ENCODE measurements at regions not wholly inside any gene's neighbourhood (a gene's known extent, or its start where the extent isn't known, plus 50 kb on each side); places are given as distances from the start of the nearest gene placed in this dataset.
A peak's percentile ranks its signal among the peaks of the same experiment; 100 is the strongest.

DNA sequence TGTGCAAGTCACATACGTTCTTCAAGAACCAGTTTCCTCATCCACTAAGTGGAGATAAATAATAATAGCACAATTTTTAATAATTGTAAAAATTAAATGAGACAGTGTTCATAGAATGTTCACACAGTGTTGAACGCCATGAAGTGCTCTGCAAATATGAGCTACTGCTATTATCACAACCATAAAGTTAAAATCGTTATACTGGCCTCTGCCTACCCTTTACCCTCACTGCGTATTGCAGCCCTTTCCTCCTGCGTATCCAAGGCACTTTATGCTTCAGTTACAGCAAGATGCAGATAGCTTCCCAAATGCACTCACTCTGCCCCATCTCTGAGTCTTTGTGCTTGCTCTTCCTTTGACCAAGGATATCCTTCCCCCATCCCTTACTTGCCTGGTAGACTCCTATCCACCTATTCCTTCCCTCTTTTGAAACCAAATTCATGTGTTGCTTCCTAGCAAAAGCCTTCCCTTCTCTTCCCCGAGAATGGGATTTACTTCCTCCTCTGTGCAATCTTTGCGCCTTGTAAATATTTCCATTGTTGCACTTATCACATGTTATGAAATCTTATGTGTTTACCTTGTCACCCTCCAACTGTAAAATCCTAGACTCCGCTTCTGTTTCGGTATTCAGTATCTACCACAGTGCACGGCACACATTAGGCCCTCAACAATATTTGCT, 196.9 kb downstream of the ADAMTS15 start:
- Histone ChIP-seq H3K27me3 (ENCODE audit: control insufficient read depth in 3 of 3, insufficient read depth in 3 of 3, low read length in 3 of 3) (no peaks in the 10 kb centered on the region), H3K9ac (ENCODE audit: low read depth in 1 of 3, low read length in 3 of 3) (no peak overlapping the region), H3K27ac (ENCODE audit: low read depth, low read length) (no peak overlapping the region), H3K4me1 (ENCODE audit: control insufficient read depth in 3 of 3, insufficient read depth in 3 of 3, low read length in 3 of 3) (peaks cover 6 to 35% (median 13%) of the 10 kb centered on the region in 3 donors), H3K4me3 (ENCODE audit: low read length in 3 of 3) (no peak overlapping the region), H3K36me3 (ENCODE audit: control insufficient read depth in 3 of 3, insufficient read depth in 3 of 3, low read length in 3 of 3) (no peaks in the 10 kb centered on the region), H3K9me3 (ENCODE audit: control insufficient read depth in 3 of 3, low read length in 3 of 3) (no peaks in the 10 kb centered on the region)

DNA sequence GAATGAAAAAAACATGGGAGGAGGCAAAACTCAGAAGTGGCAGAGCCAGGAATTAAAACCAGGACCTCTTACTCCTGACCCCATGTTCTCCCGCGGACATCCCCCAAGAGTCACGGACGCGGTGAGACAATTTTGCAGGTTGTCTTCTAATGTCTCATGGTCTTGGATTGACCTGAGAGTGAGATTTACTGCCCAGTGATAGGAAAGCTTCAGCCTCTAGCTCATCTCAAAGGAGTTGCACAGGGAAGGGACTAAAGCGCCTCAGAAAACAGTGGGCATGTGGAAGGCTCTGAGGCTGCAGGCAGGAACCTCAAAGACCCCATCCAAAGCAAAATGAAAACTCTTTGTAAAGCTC, 197.4 kb downstream of the ADAMTS15 start:
- Histone ChIP-seq H3K27ac (ENCODE audit: low read depth, low read length) (no peak overlapping the region), H3K4me1 (ENCODE audit: control insufficient read depth in 3 of 3, insufficient read depth in 3 of 3, low read length in 3 of 3) (peaks cover 6 to 35% (median 13%) of the 10 kb centered on the region in 3 donors), H3K9ac (ENCODE audit: low read depth in 1 of 3, low read length in 3 of 3) (no peak overlapping the region), H3K27me3 (ENCODE audit: control insufficient read depth in 3 of 3, insufficient read depth in 3 of 3, low read length in 3 of 3) (no peaks in the 10 kb centered on the region), H3K9me3 (ENCODE audit: control insufficient read depth in 3 of 3, low read length in 3 of 3) (no peaks in the 10 kb centered on the region), H3K4me3 (ENCODE audit: low read length in 3 of 3) (no peak overlapping the region), H3K36me3 (ENCODE audit: control insufficient read depth in 3 of 3, insufficient read depth in 3 of 3, low read length in 3 of 3) (no peaks in the 10 kb centered on the region)

DNA sequence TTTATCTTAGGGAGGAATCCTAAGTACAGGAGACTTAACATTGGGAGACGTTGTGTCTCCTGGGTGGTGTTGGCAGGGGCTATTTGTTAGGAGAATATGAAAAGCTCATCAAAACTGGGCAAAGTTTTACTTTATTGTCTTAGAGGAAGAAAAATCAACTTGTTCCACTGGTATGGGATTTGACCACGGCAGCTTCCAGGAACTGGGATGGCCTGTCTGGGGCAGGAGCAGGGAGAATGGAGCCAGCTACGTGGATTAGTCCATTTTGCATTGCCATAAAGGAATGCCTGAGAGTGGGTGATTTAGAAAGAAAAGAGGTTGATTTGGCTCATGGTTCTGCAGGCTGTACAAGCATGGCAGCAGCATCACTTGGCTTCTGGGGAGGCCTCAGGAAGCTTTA, 198.4 kb downstream of the ADAMTS15 start:
- H3K27me3 ChIP-seq (ENCODE audit: control insufficient read depth in 3 of 3, insufficient read depth in 3 of 3, low read length in 3 of 3), result no peaks in the 10 kb centered on the region
- H3K36me3 ChIP-seq (ENCODE audit: control insufficient read depth in 3 of 3, insufficient read depth in 3 of 3, low read length in 3 of 3), result no peaks in the 10 kb centered on the region
- H3K4me1 ChIP-seq (ENCODE audit: control insufficient read depth in 3 of 3, insufficient read depth in 3 of 3, low read length in 3 of 3), result peaks cover 6 to 35% (median 13%) of the 10 kb centered on the region in 3 donors
- no peak overlapping the region for H3K9ac ChIP-seq (ENCODE audit: low read depth in 1 of 3, low read length in 3 of 3)
- no peaks in the 10 kb centered on the region for H3K9me3 ChIP-seq (ENCODE audit: control insufficient read depth in 3 of 3, low read length in 3 of 3)
- peak overlapping the region; percentile 27 for H3K27ac ChIP-seq (ENCODE audit: low read depth, low read length)
- no peak overlapping the region for H3K4me3 ChIP-seq (ENCODE audit: low read length in 3 of 3)

DNA sequence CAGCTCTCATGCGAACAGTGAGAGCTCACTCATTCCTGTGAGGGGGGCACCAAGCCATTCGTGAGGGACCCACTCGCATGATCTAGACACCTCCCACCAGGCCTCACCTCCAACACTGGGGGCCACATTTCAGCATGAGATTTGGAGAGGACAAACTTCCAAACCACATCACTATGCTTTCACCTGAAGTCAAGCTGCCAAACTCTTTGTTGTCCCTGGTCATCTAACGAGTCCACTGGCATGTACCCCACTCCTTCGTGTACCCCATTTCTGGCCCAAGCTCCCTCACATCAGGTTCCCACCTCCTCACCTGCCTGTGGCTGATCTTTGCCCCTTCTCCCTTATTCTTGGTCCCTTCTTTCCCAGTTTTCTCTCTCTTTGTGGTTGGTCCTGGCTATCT, 198.9 kb downstream of the ADAMTS15 start:
- H3K9ac ChIP-seq (ENCODE audit: low read depth in 1 of 3, low read length in 3 of 3), result no peak overlapping the region
- no peak overlapping the region for H3K4me3 ChIP-seq (ENCODE audit: low read length in 3 of 3)
- no peaks in the 10 kb centered on the region for H3K36me3 ChIP-seq (ENCODE audit: control insufficient read depth in 3 of 3, insufficient read depth in 3 of 3, low read length in 3 of 3)
- no peaks in the 10 kb centered on the region for H3K27me3 ChIP-seq (ENCODE audit: control insufficient read depth in 3 of 3, insufficient read depth in 3 of 3, low read length in 3 of 3)
- H3K4me1 ChIP-seq (ENCODE audit: control insufficient read depth in 3 of 3, insufficient read depth in 3 of 3, low read length in 3 of 3), result peaks cover 6 to 35% (median 13%) of the 10 kb centered on the region in 3 donors
- no peaks in the 10 kb centered on the region for H3K9me3 ChIP-seq (ENCODE audit: control insufficient read depth in 3 of 3, low read length in 3 of 3)
- H3K27ac ChIP-seq (ENCODE audit: low read depth, low read length), result peak overlapping the region; percentile 27

DNA sequence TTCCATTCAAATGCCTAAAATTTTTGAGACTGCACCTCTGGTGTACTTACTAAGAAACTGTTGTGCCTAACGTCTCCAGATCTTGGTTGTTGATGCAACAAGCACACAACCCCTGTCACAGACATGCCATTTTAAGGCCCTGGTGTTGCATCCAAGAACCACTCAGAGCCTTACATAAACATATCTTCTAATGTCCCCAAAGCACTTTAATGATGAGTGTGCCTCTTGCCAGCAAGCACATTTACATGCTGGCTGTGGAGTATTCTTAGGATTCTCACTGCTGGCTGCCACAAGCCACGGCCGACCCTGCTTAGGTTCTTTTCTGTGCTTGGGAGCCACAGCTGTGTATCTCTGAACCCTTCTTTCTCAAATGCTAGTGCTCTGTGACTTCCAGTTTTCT, 201.4 kb downstream of the ADAMTS15 start:
- H3K27ac ChIP-seq (ENCODE audit: low read depth, low read length), result no peak overlapping the region
- H3K4me1 ChIP-seq (ENCODE audit: control insufficient read depth in 3 of 3, insufficient read depth in 3 of 3, low read length in 3 of 3), result peaks cover 21 to 55% (median 30%) of the 10 kb centered on the region in 3 donors
- no peak overlapping the region for H3K9ac ChIP-seq (ENCODE audit: low read depth in 1 of 3, low read length in 3 of 3)
- no peaks in the 10 kb centered on the region for H3K9me3 ChIP-seq (ENCODE audit: control insufficient read depth in 3 of 3, low read length in 3 of 3)
- H3K4me3 ChIP-seq (ENCODE audit: low read length in 3 of 3), result no peak overlapping the region
- no peaks in the 10 kb centered on the region for H3K27me3 ChIP-seq (ENCODE audit: control insufficient read depth in 3 of 3, insufficient read depth in 3 of 3, low read length in 3 of 3)
- no peaks in the 10 kb centered on the region for H3K36me3 ChIP-seq (ENCODE audit: control insufficient read depth in 3 of 3, insufficient read depth in 3 of 3, low read length in 3 of 3)

DNA sequence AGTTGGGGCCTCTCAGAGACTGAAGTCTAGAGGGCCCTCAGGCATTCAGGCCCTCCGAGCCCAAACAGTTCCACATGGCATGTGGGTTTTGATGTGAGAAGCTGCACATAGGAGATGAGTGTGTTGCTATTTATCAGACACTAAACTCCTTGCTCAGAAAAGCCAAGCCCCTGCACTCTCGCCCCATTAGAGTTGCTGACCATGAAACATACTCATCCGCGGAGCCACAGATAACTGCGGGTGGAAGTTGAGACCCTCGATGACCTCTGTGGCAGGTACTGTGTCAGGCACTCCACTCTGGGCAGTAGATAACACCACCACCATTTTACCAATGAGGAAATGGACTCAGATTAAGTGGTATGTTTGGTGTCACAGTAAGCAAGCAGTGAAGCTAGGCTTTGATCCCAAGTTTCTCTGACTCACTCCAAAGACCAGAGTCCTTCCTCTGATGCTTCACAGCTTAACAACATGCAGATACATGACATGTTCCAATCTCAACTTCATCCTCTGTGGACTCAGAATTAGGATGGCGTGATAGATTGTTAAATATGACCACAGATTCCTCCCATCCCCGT, 202.1 kb downstream of the ADAMTS15 start:
- H3K9me3 ChIP-seq (ENCODE audit: control insufficient read depth in 3 of 3, low read length in 3 of 3), result no peaks in the 10 kb centered on the region
- no peak overlapping the region for H3K4me3 ChIP-seq (ENCODE audit: low read length in 3 of 3)
- H3K9ac ChIP-seq (ENCODE audit: low read depth in 1 of 3, low read length in 3 of 3), result no peak overlapping the region
- H3K36me3 ChIP-seq (ENCODE audit: control insufficient read depth in 3 of 3, insufficient read depth in 3 of 3, low read length in 3 of 3), result no peaks in the 10 kb centered on the region
- H3K27me3 ChIP-seq (ENCODE audit: control insufficient read depth in 3 of 3, insufficient read depth in 3 of 3, low read length in 3 of 3), result no peaks in the 10 kb centered on the region
- no peak overlapping the region for H3K27ac ChIP-seq (ENCODE audit: low read depth, low read length)
- H3K4me1 ChIP-seq (ENCODE audit: control insufficient read depth in 3 of 3, insufficient read depth in 3 of 3, low read length in 3 of 3), result peaks cover 22 to 60% (median 30%) of the 10 kb centered on the region in 3 donors

DNA sequence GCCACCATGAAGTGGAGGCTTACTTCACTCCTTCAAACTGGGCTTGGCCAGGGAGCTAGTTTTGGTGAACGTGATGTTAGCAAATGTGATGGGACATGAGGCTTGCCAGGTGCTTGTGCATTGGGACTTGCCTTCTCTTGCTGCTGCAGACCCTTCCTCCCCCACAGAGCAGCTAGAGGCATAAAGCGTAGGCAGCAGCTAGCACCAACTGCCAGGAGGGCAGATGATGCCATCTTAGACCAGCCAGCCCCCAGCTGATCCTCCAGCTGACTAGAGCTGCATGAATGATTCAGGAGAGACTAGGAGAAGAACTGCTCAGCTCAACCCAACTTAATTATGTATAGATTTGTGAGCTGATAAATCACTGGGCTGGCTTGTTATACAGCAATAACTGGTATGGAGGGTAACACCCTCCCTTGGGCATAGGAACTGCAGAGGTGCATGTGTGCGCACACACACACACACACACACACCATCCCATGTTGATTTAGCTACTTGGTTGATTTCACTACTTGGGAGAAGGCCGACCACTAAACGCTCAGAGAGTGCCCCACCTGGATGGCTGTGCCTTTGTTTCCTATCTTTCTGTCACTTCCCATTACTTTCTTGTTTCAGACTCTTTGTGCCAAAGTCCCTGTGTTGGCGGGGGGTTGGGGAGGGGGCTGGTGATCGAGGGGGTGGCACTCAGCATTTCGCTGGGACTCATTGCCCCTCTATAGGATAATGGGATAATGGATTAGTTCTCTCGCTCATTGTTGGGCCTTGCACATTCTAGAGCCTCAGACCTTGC, 202.8 kb downstream of the ADAMTS15 start:
- H3K4me1 ChIP-seq (ENCODE audit: control insufficient read depth in 3 of 3, insufficient read depth in 3 of 3, low read length in 3 of 3), result peaks cover 22 to 60% (median 30%) of the 10 kb centered on the region in 3 donors
- H3K27ac ChIP-seq (ENCODE audit: low read depth, low read length), result no peak overlapping the region

DNA sequence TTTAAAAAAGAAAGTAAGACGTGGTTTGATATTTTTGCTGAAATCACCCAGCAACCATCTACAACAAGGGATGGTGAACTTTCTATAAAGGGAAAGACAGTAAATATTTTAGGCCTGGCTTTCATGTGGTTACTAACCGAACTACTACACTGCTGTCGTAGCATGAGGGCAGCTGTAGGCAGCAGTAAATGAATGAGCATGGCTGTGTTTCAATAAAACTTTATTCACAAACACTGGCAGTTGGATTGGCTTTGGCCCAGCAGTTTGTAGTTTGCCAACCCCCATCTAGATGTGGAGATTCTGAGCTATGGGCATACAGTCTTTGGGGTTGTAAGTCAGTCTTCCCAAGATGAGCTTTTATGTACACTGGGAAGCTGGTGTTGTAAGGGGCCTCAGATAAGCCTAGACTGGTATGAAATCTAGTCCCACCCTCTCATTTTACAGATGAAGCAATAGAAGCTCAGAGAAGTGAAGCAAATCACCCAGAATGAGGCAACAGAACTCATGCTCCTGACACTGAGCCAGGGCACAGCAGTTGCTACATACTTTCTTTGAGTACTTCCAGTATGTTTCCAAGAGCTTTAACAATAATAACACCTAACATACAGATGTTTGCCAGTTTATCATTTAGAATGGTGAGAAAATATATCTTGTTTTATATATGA, 204.4 kb downstream of the ADAMTS15 start:
- Histone ChIP-seq H3K4me1 (ENCODE audit: control insufficient read depth in 3 of 3, insufficient read depth in 3 of 3, low read length in 3 of 3) (peaks cover 21 to 47% (median 25%) of the 10 kb centered on the region in 3 donors), H3K9ac (ENCODE audit: low read depth in 1 of 3, low read length in 3 of 3) (no peak overlapping the region), H3K27ac (ENCODE audit: low read depth, low read length) (peak overlapping the region; percentile 39), H3K36me3 (ENCODE audit: control insufficient read depth in 3 of 3, insufficient read depth in 3 of 3, low read length in 3 of 3) (no peaks in the 10 kb centered on the region), H3K4me3 (ENCODE audit: low read length in 3 of 3) (no peak overlapping the region), H3K9me3 (ENCODE audit: control insufficient read depth in 3 of 3, low read length in 3 of 3) (no peaks in the 10 kb centered on the region), H3K27me3 (ENCODE audit: control insufficient read depth in 3 of 3, insufficient read depth in 3 of 3, low read length in 3 of 3) (no peaks in the 10 kb centered on the region)

More for the DNA sequence above, 202.8 kb downstream of the ADAMTS15 start:
- Histone ChIP-seq H3K4me3 (ENCODE audit: low read length in 3 of 3) (no peak overlapping the region), H3K9ac (ENCODE audit: low read depth in 1 of 3, low read length in 3 of 3) (no peak overlapping the region), H3K9me3 (ENCODE audit: control insufficient read depth in 3 of 3, low read length in 3 of 3) (no peaks in the 10 kb centered on the region), H3K36me3 (ENCODE audit: control insufficient read depth in 3 of 3, insufficient read depth in 3 of 3, low read length in 3 of 3) (no peaks in the 10 kb centered on the region), H3K27me3 (ENCODE audit: control insufficient read depth in 3 of 3, insufficient read depth in 3 of 3, low read length in 3 of 3) (no peaks in the 10 kb centered on the region)

DNA sequence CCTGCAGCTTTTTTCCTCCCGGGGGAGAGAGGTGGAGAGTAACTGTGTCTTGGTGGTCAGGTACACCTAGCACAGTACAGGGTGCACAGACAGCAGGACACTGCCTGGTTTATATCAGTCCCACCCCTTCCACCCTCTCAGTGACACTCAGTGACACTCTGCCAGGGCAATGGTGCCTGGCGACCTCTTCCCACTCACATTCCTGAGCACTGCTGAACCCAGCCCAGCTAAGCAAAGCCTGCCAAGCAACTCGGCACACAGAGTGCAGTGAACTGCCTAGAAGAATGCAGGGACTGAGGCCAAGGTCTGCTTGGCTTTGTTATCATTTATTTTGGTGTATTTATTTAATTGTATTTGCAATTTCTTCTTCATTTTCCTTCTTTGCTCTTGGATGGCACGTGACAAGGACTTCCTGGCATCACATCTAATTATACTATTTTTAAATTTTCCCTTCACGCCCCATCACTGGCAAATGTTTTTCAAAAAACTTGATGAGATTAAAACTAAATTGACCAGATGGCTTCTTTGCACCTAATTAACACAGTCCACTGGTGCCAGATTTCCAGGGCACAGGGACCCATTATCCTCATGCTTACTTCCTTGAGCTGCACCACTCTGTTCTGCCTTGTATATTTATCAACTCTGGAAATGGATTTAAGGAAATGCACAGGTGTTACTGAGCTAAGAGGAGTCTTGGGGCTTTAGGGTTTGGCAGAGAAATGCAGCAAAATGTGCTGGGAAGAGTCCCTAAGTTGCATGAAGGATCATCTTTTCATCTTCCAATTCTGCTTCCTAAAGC, 205.6 kb downstream of the ADAMTS15 start:
- H3K36me3 ChIP-seq (ENCODE audit: control insufficient read depth in 3 of 3, insufficient read depth in 3 of 3, low read length in 3 of 3), result no peaks in the 10 kb centered on the region
- no peaks in the 10 kb centered on the region for H3K27me3 ChIP-seq (ENCODE audit: control insufficient read depth in 3 of 3, insufficient read depth in 3 of 3, low read length in 3 of 3)
- H3K9ac ChIP-seq (ENCODE audit: low read depth in 1 of 3, low read length in 3 of 3), result peak overlapping the region in 1 of 3 donors; percentile 21
- H3K4me3 ChIP-seq (ENCODE audit: low read length in 3 of 3), result peak overlapping the region in 1 of 3 donors; percentile 17
- H3K4me1 ChIP-seq (ENCODE audit: control insufficient read depth in 3 of 3, insufficient read depth in 3 of 3, low read length in 3 of 3), result peaks cover 20 to 37% (median 20%) of the 10 kb centered on the region in 3 donors
- no peak overlapping the region for H3K27ac ChIP-seq (ENCODE audit: low read depth, low read length)
- no peaks in the 10 kb centered on the region for H3K9me3 ChIP-seq (ENCODE audit: control insufficient read depth in 3 of 3, low read length in 3 of 3)

All from skeletal muscle tissue (tissue), 3 donors.